Naive thymus-derived CD4-positive, alpha-beta T cell (primary cell): ENCODE measurements at regions not wholly inside any gene's neighbourhood (a gene's known extent, or its start where the extent isn't known, plus 50 kb on each side); places are given as distances from the start of the nearest gene placed in this dataset.
"Not testable (repeated sequence)": the region's sequence is repeated elsewhere in the genome, so short reads cannot be mapped to it uniquely, and the experiment has no call there.

Experiments used
- ATAC-seq: fragments of 150-1000 bp; cut with Tn5 transposase; 2 replicates; pipeline ENCODE4 v1.10.0; 2021; ENCODE audit warnings: mild to moderate bottlenecking, moderate library complexity
- CTCF ChIA-PET: fragments of 350-600 bp; sonication (Branson Sonifier 250); formaldehyde crosslinking; loops from one replicate; lab custom pipeline; 2021; ENCODE audit warnings: antibody characterized with exemption; lab: Charles Lee
- POLR2A ChIA-PET: fragments of 350-600 bp; sonication (Branson Sonifier 250); formaldehyde crosslinking; loops from one replicate; lab custom pipeline; 2021; ENCODE audit warnings: antibody characterized with exemption, inconsistent platforms; lab: Charles Lee
- DNase-seq, 9 donors: peaks; one replicate each; pipeline versions ENCODE4 v3.0.0 to v3.0.0-alpha.2; 2020 to 2022; ENCODE audit warnings: mixed read lengths in 1 of 9
- H3K27ac ChIP-seq: one replicate; pipeline ENCODE4 v1.7.0; 2013; ENCODE audit warnings: mild to moderate bottlenecking, low read depth, low read length, moderate library complexity
- H3K27me3 ChIP-seq, 2 donors: one replicate each; pipeline ENCODE4 v1.7.0; 2013; ENCODE audit warnings: low read length in 2 of 2, mild to moderate bottlenecking in 2 of 2, moderate library complexity in 2 of 2; ENCODE audit not compliant: control insufficient read depth in 2 of 2, insufficient read depth in 2 of 2
- H3K36me3 ChIP-seq, 3 experiments: 1 replicate in 2 of 3; 2 replicates in 1 of 3; pipeline ENCODE4 v1.7.0; 2013; ENCODE audit warnings: low read length in 3 of 3, mild to moderate bottlenecking in 3 of 3, moderate library complexity in 1 of 3; ENCODE audit not compliant: insufficient read depth in 3 of 3, control insufficient read depth in 2 of 3
- H3K4me1 ChIP-seq, 2 donors: one replicate each; pipeline ENCODE4 v1.7.0; 2013; ENCODE audit warnings: low read length in 2 of 2, mild to moderate bottlenecking in 2 of 2, moderate library complexity in 1 of 2; ENCODE audit not compliant: control insufficient read depth in 2 of 2, insufficient read depth in 2 of 2
- H3K4me3 ChIP-seq: 2 replicates; pipeline ENCODE4 v1.7.0; 2013; ENCODE audit warnings: mild to moderate bottlenecking, low read length
- H3K9me3 ChIP-seq, 3 experiments: 1 replicate in 2 of 3; 2 replicates in 1 of 3; pipeline ENCODE4 v1.7.0; 2013; ENCODE audit warnings: low read length in 3 of 3; ENCODE audit not compliant: control insufficient read depth in 2 of 3
- H3K27ac Mint-ChIP-seq, 9 donors: one replicate each; pipeline ENCODE4 v1.8.0; 2020 to 2022; ENCODE audit warnings: mixed read lengths in 9 of 9, mild to moderate bottlenecking in 8 of 9, moderate library complexity in 5 of 9, inconsistent platforms in 2 of 9
- H3K27me3 Mint-ChIP-seq, 5 donors: one replicate each; pipeline ENCODE4 v1.8.0; 2021 to 2022; ENCODE audit warnings: mixed read lengths in 5 of 5, mild to moderate bottlenecking in 1 of 5
- H3K36me3 Mint-ChIP-seq, 5 donors: one replicate each; pipeline ENCODE4 v1.8.0; 2020 to 2022; ENCODE audit warnings: mixed read lengths in 5 of 5, mild to moderate bottlenecking in 3 of 5, inconsistent platforms in 1 of 5
- H3K4me1 Mint-ChIP-seq, 7 donors: one replicate each; pipeline ENCODE4 v1.8.0; 2020 to 2022; ENCODE audit warnings: mixed read lengths in 7 of 7, mild to moderate bottlenecking in 3 of 7, inconsistent platforms in 1 of 7
- H3K4me3 Mint-ChIP-seq, 10 donors: one replicate each; pipeline ENCODE4 v1.8.0; 2020 to 2022; ENCODE audit warnings: mild to moderate bottlenecking in 10 of 10, mixed read lengths in 10 of 10, moderate library complexity in 6 of 10, inconsistent platforms in 2 of 10
- H3K9me3 Mint-ChIP-seq, 11 donors: one replicate each; pipeline ENCODE4 v1.8.0; 2020 to 2022; ENCODE audit warnings: mixed read lengths in 11 of 11, mild to moderate bottlenecking in 4 of 11, inconsistent platforms in 1 of 11, moderate library complexity in 1 of 11
- intact Hi-C, 2 donors: fragments of 100-400 bp; cut with micrococcal nuclease; formaldehyde crosslinking; loops; one replicate each; pipeline ENCODE4 v1.15.1; 2023

- Mint-ChIP-seq H3K4me3 (no peak overlapping the region), H3K9me3 (peaks cover under 1 to 34% (median 6%) of the 10 kb centered on the region in 11 donors), H3K4me1 (no peaks in the 10 kb centered on the region), H3K36me3 (no peaks in the 10 kb centered on the region), H3K27ac (no peak overlapping the region), H3K27me3 (no peaks in the 10 kb centered on the region)
- Histone ChIP-seq H3K4me3 (no peak overlapping the region), H3K27me3 (no peaks in the 10 kb centered on the region), H3K27ac (no peak overlapping the region), H3K9me3 (no peaks in the 10 kb centered on the region), H3K36me3 (no peaks in the 10 kb centered on the region), H3K4me1 (no peaks in the 10 kb centered on the region)
- ChIA-PET CTCF (no interaction called here), POLR2A (no interaction called here)
- DNase-seq (no peak), ATAC-seq (no peak)
- intact Hi-C loops: no loop called here
Measured at GRCh38 chr16:60655514-60656153, 1380.6 kb downstream of the CDH8 start.

GRCh38 chr16:60651346-60651745 lies 1384.9 kb downstream of the CDH8 start:
- POLR2A ChIA-PET: no interaction called here
- no peak overlapping the region for H3K27ac ChIP-seq
- Mint-ChIP-seq H3K4me1 (no peaks in the 10 kb centered on the region), H3K9me3 (peaks cover 0 to 29% (median 4%) of the 10 kb centered on the region in 11 donors), H3K27ac (no peak overlapping the region), H3K4me3 (no peak overlapping the region), H3K36me3 (peaks cover 0 to 4% (median 0%) of the 10 kb centered on the region in 5 donors), H3K27me3 (no peaks in the 10 kb centered on the region)
- CTCF ChIA-PET: no interaction called here
- H3K36me3 ChIP-seq: no peaks in the 10 kb centered on the region
- DNase-seq: no peak
- intact Hi-C loops: no loop called here
- no peaks in the 10 kb centered on the region for H3K27me3 ChIP-seq
- no peaks in the 10 kb centered on the region for H3K9me3 ChIP-seq
- H3K4me1 ChIP-seq: no peaks in the 10 kb centered on the region
- no peak for ATAC-seq
- H3K4me3 ChIP-seq: no peak overlapping the region

- Mint-ChIP-seq H3K27ac (no peak overlapping the region), H3K4me1 (no peaks in the 10 kb centered on the region), H3K4me3 (no peak overlapping the region), H3K9me3 (peaks cover 0 to 31% (median 4%) of the 10 kb centered on the region in 11 donors), H3K27me3 (no peaks in the 10 kb centered on the region), H3K36me3 (peaks cover 0 to 4% (median 0%) of the 10 kb centered on the region in 5 donors)
- H3K9me3 ChIP-seq: no peaks in the 10 kb centered on the region
- H3K4me3 ChIP-seq: no peak overlapping the region
- H3K27ac ChIP-seq: no peak overlapping the region
- ChIA-PET CTCF (no interaction called here), POLR2A (no interaction called here)
- no peaks in the 10 kb centered on the region for H3K4me1 ChIP-seq
- DNase-seq: no peak
- ATAC-seq: no peak
- no peaks in the 10 kb centered on the region for H3K27me3 ChIP-seq
- no peaks in the 10 kb centered on the region for H3K36me3 ChIP-seq
- intact Hi-C loops: no loop called here
Measured at GRCh38 chr16:60648290-60648689, 1387.9 kb downstream of the CDH8 start.

GRCh38 chr16:60647388-60647787 lies 1388.8 kb downstream of the CDH8 start:
- H3K27me3 Mint-ChIP-seq, H3K36me3 ChIP-seq, intact Hi-C loops, H3K4me1 ChIP-seq, H3K36me3 Mint-ChIP-seq, POLR2A ChIA-PET, H3K27ac Mint-ChIP-seq, CTCF ChIA-PET, H3K27ac ChIP-seq, H3K4me3 Mint-ChIP-seq, H3K9me3 ChIP-seq, DNase-seq, ATAC-seq, H3K4me3 ChIP-seq, H3K4me1 Mint-ChIP-seq, H3K27me3 ChIP-seq: not testable (repeated sequence)
- H3K9me3 Mint-ChIP-seq: peaks cover 0 to 28% (median 4%) of the 10 kb centered on the region in 11 donors

- ChIA-PET POLR2A (no interaction called here), CTCF (no interaction called here)
- H3K4me3 Mint-ChIP-seq: no peak overlapping the region
- ATAC-seq (no peak), DNase-seq (no peak)
- intact Hi-C loops: no loop called here
- no peaks in the 10 kb centered on the region for H3K27me3 ChIP-seq
- no peaks in the 10 kb centered on the region for H3K27me3 Mint-ChIP-seq
- H3K36me3 Mint-ChIP-seq: peaks cover 0 to 4% (median 0%) of the 10 kb centered on the region in 5 donors
- no peaks in the 10 kb centered on the region for H3K4me1 Mint-ChIP-seq
- peaks cover 0 to 29% (median 5%) of the 10 kb centered on the region in 11 donors for H3K9me3 Mint-ChIP-seq
- H3K36me3 ChIP-seq: no peaks in the 10 kb centered on the region
- no peak overlapping the region for H3K4me3 ChIP-seq
- H3K27ac Mint-ChIP-seq: no peak overlapping the region
- H3K27ac ChIP-seq: no peak overlapping the region
- no peaks in the 10 kb centered on the region for H3K9me3 ChIP-seq
- no peaks in the 10 kb centered on the region for H3K4me1 ChIP-seq
Measured at GRCh38 chr16:60646631-60647030, 1389.6 kb downstream of the CDH8 start.

GRCh38 chr16:60645541-60645940 lies 1390.7 kb downstream of the CDH8 start:
- Histone ChIP-seq H3K27me3 (no peaks in the 10 kb centered on the region), H3K9me3 (no peaks in the 10 kb centered on the region), H3K36me3 (no peaks in the 10 kb centered on the region), H3K4me1 (no peaks in the 10 kb centered on the region), H3K4me3 (no peak overlapping the region), H3K27ac (no peak overlapping the region)
- no peak overlapping the region for H3K4me3 Mint-ChIP-seq
- CTCF ChIA-PET: no interaction called here
- peaks cover 0 to 4% (median 0%) of the 10 kb centered on the region in 5 donors for H3K36me3 Mint-ChIP-seq
- H3K27ac Mint-ChIP-seq: no peak overlapping the region
- peaks cover 2 to 34% (median 8%) of the 10 kb centered on the region in 11 donors for H3K9me3 Mint-ChIP-seq
- intact Hi-C loops: no loop called here
- POLR2A ChIA-PET: no interaction called here
- DNase-seq (no peak), ATAC-seq (no peak)
- no peaks in the 10 kb centered on the region for H3K4me1 Mint-ChIP-seq
- no peaks in the 10 kb centered on the region for H3K27me3 Mint-ChIP-seq

GRCh38 chr16:60642956-60643355 lies 1393.3 kb downstream of the CDH8 start:
- H3K4me3 ChIP-seq: no peak overlapping the region
- H3K9me3 ChIP-seq: no peaks in the 10 kb centered on the region
- Mint-ChIP-seq H3K27me3 (no peaks in the 10 kb centered on the region), H3K27ac (no peak overlapping the region), H3K36me3 (no peaks in the 10 kb centered on the region), H3K4me1 (no peaks in the 10 kb centered on the region), H3K4me3 (no peak overlapping the region), H3K9me3 (peaks cover 1 to 40% (median 15%) of the 10 kb centered on the region in 11 donors)
- H3K36me3 ChIP-seq: no peaks in the 10 kb centered on the region
- intact Hi-C loops: no loop called here
- no peaks in the 10 kb centered on the region for H3K27me3 ChIP-seq
- ChIA-PET POLR2A (no interaction called here), CTCF (no interaction called here)
- H3K27ac ChIP-seq: no peak overlapping the region
- no peak for ATAC-seq
- no peaks in the 10 kb centered on the region for H3K4me1 ChIP-seq
- no peak for DNase-seq
